DND-41 (cell line): ENCODE measurements at regions not wholly inside any gene's neighbourhood (a gene's known extent, or its start where the extent isn't known, plus 50 kb on each side); places are given as distances from the start of the nearest gene placed in this dataset.
A peak's percentile ranks its signal among the peaks of the same experiment; 100 is the strongest.

ENCODE experiments used
- ATAC-seq: fragments of 200-7000 bp; cut with Tn5 transposase; 3 replicates; pipeline ENCODE4 v1.9.1; 2021; ENCODE audit warnings: low read depth; ENCODE audit not compliant: insufficient read depth
- DNase-seq: peaks from one replicate; pipeline ENCODE4 v3.0.0-alpha.2; 2020
- H2AFZ ChIP-seq: 2 replicates; pipeline ENCODE4 v1.6.0; 2012; ENCODE audit warnings: low read depth, low read length
- H3K27ac ChIP-seq: 2 replicates; pipeline ENCODE4 v1.5.1; 2012; ENCODE audit warnings: low read length, inconsistent platforms
- H3K27me3 ChIP-seq: fragments of 200-600 bp; sonication (generic); 2 replicates; pipeline ENCODE4 v1.6.0; 2012; ENCODE audit warnings: low read length, mild to moderate bottlenecking, inconsistent platforms; ENCODE audit not compliant: insufficient read depth, poor library complexity
- H3K36me3 ChIP-seq: 2 replicates; pipeline ENCODE4 v1.5.1; 2012; ENCODE audit warnings: low read length, inconsistent platforms; ENCODE audit not compliant: insufficient read depth
- H3K4me1 ChIP-seq: 2 replicates; pipeline ENCODE4 v1.5.1; 2012; ENCODE audit warnings: mild to moderate bottlenecking, low read length; ENCODE audit not compliant: insufficient read depth
- H3K4me2 ChIP-seq: 2 replicates; pipeline ENCODE4 v1.6.0; 2012; ENCODE audit warnings: mild to moderate bottlenecking, moderate library complexity, low read length, inconsistent platforms; ENCODE audit not compliant: insufficient read depth
- H3K4me3 ChIP-seq, 2 experiments: fragments of 200-600 bp in 1 of 2; shearing (Covaris generic) in 1 of 2; 2 replicates each; pipeline ENCODE4 v1.5.1; 2012 to 2016; ENCODE audit warnings: inconsistent platforms in 2 of 2, low read length in 2 of 2, mild to moderate bottlenecking in 2 of 2, low read depth in 1 of 2, moderate library complexity in 1 of 2
- H3K79me2 ChIP-seq: 2 replicates; pipeline ENCODE4 v1.6.0; 2012; ENCODE audit warnings: low read length, inconsistent platforms; ENCODE audit not compliant: insufficient read depth
- H3K9ac ChIP-seq: 2 replicates; pipeline ENCODE4 v1.6.0; 2012; ENCODE audit warnings: low read depth, mild to moderate bottlenecking, inconsistent platforms, low read length, moderate library complexity
- H3K9me3 ChIP-seq: 2 replicates; pipeline ENCODE4 v1.5.1; 2012; ENCODE audit warnings: low read length, moderate library complexity, mild to moderate bottlenecking, inconsistent platforms; ENCODE audit not compliant: insufficient read depth, severe bottlenecking
- H4K20me1 ChIP-seq: 2 replicates; pipeline ENCODE4 v1.6.0; 2012; ENCODE audit warnings: low read length; ENCODE audit not compliant: insufficient read depth
- EZH2 ChIP-seq: IDR thresholded peaks from 3 replicates; pipeline ENCODE4 v1.6.1; 2012; ENCODE audit warnings: borderline replicate concordance, low read depth, mild to moderate bottlenecking, moderate library complexity, low read length, inconsistent platforms; ENCODE audit not compliant: severe bottlenecking
- TF ChIP-seq, protein P1 (sequence below): IDR thresholded peaks from 2 replicates; pipeline ENCODE4 v1.5.1; 2012; ENCODE audit warnings: borderline replicate concordance, low read length, moderate library complexity, mild to moderate bottlenecking; ENCODE audit not compliant: poor library complexity, severe bottlenecking; ENCODE audit errors: extremely low read depth

DNA sequence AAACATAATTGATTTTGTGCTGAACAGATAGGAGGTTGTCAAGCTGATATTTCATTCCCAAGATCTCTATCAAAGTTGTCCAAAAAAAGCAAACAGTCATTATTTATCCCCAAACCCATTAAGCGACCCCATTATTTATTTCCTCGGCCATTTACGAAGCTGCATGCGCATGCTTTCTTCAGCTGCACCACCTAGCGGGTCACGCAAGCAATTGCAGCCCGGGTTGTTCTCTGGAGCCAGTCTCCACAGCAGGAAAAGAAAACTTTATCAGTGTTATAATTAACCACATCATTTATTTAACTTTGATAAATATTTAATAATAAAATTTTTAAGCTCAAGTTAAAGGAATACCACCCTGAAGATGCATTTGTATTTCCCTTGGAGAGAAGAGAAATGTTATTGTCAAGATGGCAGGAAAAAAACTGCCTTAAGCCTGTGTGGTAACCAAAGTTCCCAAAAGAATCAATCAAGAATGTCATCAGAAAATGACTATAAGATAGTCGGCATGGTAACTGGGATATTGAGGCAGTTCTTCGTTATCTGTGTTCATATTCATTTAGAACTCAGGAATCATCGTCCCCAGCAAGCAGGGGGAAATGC is 304.7 kb downstream of the FBXO15 start:
- Histone ChIP-seq H3K79me2 (no peaks in the 10 kb centered on the region), H3K36me3 (no peaks in the 10 kb centered on the region), H3K27ac (peak overlapping the region; percentile 33; the same call in 1 of the 2 replicates), H2AFZ (peak overlapping the region; percentile 6; the same call in 1 of the 2 replicates), H3K27me3 (no peaks in the 10 kb centered on the region), H3K9ac (no peak overlapping the region), H3K4me2 (peak overlapping the region; percentile 22; the same call in 1 of the 2 replicates), H4K20me1 (no peaks in the 10 kb centered on the region), H3K9me3 (no peaks in the 10 kb centered on the region), H3K4me1 (peaks cover 7% of the 10 kb centered on the region), H3K4me3 (no peak overlapping the region)
- no peak for TF ChIP-seq EZH2
- TF ChIP-seq, protein P1, sequence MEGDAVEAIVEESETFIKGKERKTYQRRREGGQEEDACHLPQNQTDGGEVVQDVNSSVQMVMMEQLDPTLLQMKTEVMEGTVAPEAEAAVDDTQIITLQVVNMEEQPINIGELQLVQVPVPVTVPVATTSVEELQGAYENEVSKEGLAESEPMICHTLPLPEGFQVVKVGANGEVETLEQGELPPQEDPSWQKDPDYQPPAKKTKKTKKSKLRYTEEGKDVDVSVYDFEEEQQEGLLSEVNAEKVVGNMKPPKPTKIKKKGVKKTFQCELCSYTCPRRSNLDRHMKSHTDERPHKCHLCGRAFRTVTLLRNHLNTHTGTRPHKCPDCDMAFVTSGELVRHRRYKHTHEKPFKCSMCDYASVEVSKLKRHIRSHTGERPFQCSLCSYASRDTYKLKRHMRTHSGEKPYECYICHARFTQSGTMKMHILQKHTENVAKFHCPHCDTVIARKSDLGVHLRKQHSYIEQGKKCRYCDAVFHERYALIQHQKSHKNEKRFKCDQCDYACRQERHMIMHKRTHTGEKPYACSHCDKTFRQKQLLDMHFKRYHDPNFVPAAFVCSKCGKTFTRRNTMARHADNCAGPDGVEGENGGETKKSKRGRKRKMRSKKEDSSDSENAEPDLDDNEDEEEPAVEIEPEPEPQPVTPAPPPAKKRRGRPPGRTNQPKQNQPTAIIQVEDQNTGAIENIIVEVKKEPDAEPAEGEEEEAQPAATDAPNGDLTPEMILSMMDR, result peak; percentile 88
- DNase-seq (peak; percentile 58), ATAC-seq (peak; percentile 85)

DNA sequence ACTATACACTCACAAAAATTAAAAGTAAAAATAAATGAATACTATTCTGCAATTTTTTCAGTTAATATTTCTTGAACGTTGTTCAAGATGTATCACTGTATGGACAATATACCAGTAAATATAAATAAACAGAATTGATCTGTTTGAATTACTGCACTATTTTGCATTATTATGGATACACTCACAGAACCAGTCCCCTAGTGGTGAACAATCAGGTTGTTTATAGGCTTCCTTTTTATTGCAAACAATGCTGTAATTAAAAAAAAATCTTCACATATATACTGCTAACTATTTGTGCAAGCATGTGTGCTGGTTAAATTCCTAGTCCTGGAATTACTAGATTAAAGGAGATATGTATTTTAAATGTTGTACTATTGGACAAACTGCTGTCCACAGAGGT is 306.0 kb downstream of the FBXO15 start:
- no peaks in the 10 kb centered on the region for H3K9me3 ChIP-seq
- no peak overlapping the region for H3K9ac ChIP-seq
- H2AFZ ChIP-seq, result no peak overlapping the region
- peaks cover 7% of the 10 kb centered on the region for H3K4me1 ChIP-seq
- TF ChIP-seq, protein P1, result peak; percentile 29
- TF ChIP-seq EZH2, result no peak
- H3K27ac ChIP-seq, result no peak overlapping the region
- DNase-seq (no peak), ATAC-seq (no peak)
- H3K4me3 ChIP-seq, result no peak overlapping the region
- H4K20me1 ChIP-seq, result no peaks in the 10 kb centered on the region
- no peaks in the 10 kb centered on the region for H3K27me3 ChIP-seq
- H3K36me3 ChIP-seq, result no peaks in the 10 kb centered on the region
- H3K79me2 ChIP-seq, result no peaks in the 10 kb centered on the region
- no peak overlapping the region for H3K4me2 ChIP-seq

DNA sequence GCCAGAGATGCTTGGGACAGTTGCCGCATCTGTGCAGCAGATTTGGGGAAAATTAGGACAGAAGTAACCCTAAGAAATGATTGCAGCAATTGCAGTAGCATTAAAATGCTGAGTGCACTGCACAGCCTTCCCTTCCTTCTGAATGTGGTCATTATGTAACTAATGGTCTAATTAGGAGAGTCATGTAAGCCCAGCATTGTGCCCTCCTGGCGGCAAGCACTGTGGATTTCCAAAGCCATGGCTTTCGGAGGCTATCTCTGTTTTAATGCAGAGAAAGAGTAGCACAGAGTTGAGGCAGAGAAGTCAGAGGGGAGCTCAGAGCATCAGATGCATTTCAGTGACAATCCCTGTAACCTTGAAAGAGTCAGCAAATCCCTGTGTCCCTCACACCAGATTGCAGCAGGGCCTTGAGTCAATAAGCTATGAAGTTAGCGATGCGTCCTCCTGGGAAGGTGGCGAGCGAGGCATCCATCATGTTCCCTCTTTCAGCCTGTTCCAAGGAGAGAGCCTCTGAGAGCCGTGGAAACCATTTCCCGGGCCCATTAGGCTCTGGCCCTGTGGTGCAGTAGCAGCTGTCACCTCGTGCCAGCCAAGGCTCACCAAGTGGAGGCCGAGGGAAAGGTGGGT is 307.2 kb downstream of the FBXO15 start:
- H3K36me3 ChIP-seq, result no peaks in the 10 kb centered on the region
- no peak overlapping the region for H3K9ac ChIP-seq
- TF ChIP-seq, protein P1, result no peak
- TF ChIP-seq EZH2, result no peak
- H2AFZ ChIP-seq, result no peak overlapping the region
- no peak overlapping the region for H3K4me3 ChIP-seq
- peaks cover 7% of the 10 kb centered on the region for H3K4me1 ChIP-seq
- no peaks in the 10 kb centered on the region for H3K79me2 ChIP-seq
- H3K27me3 ChIP-seq, result no peaks in the 10 kb centered on the region
- H3K9me3 ChIP-seq, result no peaks in the 10 kb centered on the region
- H3K27ac ChIP-seq, result no peak overlapping the region
- H3K4me2 ChIP-seq, result no peak overlapping the region
- no peaks in the 10 kb centered on the region for H4K20me1 ChIP-seq
- ATAC-seq (no peak), DNase-seq (no peak)
